ENCODE measurements at regions not wholly inside any gene's neighbourhood (a gene's known extent, or its start where the extent isn't known, plus 50 kb on each side); places are given as distances from the start of the nearest gene placed in this dataset.

- no peak for TF ChIP-seq HDAC2 (IDR thresholded peaks at IDR 0.05)
- TF ChIP-seq EP300 (IDR thresholded peaks at IDR 0.05), result no peak
- no peak for TF ChIP-seq CBX2 (IDR thresholded peaks at IDR 0.05; ENCODE audit: borderline replicate concordance, low read depth)
- TF ChIP-seq BHLHE40 (IDR thresholded peaks at IDR 0.05; ENCODE audit: low read depth, low read length), result no peak
Measured at GRCh38 chr6:142605922-142606485, 304.2 kb downstream of the ADGRG6 start.
